IPS DF 6.9 (cell line): ENCODE measurements at regions not wholly inside any gene's neighbourhood (a gene's known extent, or its start where the extent isn't known, plus 50 kb on each side); places are given as distances from the start of the nearest gene placed in this dataset.

ENCODE experiments used
- DNase-seq: peaks from one replicate; pipeline ENCODE4 v3.0.0-alpha.2; 2013; ENCODE audit warnings: low read depth, low spot score
- H3K27ac ChIP-seq: one replicate; pipeline ENCODE4 v1.5.1; 2013; ENCODE audit warnings: low read length, control low read depth
- H3K27me3 ChIP-seq: 2 replicates; pipeline ENCODE4 v1.6.1; 2013; ENCODE audit warnings: mild to moderate bottlenecking, low read length; ENCODE audit not compliant: control insufficient read depth, insufficient read depth
- H3K36me3 ChIP-seq: 2 replicates; pipeline ENCODE4 v1.6.1; 2013; ENCODE audit warnings: low read length; ENCODE audit not compliant: control insufficient read depth, insufficient read depth
- H3K4me1 ChIP-seq: 2 replicates; pipeline ENCODE4 v1.6.1; 2013; ENCODE audit warnings: low read length; ENCODE audit not compliant: control insufficient read depth, insufficient read depth
- H3K4me3 ChIP-seq: 2 replicates; pipeline ENCODE4 v1.5.1; 2013; ENCODE audit warnings: mild to moderate bottlenecking, low read length
- H3K9me3 ChIP-seq: 2 replicates; pipeline ENCODE4 v1.6.1; 2013; ENCODE audit warnings: low read length, inconsistent platforms; ENCODE audit not compliant: control insufficient read depth, insufficient read depth
- WGBS: extraction: QIAGEN DNeasy Blood & Tissue Kit; methylation state at CpG from one replicate; pipeline ENCODE4 v1.1.7; 2013; ENCODE audit warnings: mixed read lengths, missing lambda C conversion rate; ENCODE audit not compliant: insufficient read length, insufficient coverage; 5-methylcytosine and 5-hydroxymethylcytosine counted together

DNA sequence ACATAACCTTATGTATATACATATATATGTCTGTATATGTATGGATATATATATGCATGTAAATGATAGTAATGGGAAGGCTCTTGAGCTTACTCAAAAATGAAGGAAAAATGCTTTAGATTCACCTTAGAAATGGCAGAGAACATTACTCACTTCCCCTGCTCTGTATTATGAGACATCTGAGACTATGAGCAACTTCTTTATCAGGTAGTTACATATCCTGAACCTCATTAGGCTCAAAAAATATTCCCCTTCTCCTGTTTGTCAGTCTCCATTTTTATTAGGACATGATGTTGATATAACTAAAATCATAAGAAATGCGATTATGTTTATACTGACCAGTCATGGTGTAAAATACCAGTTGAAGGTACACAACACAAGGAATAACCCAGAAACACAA is 800.1 kb upstream of the ZWINT start:
- no peaks in the 10 kb centered on the region for H3K9me3 ChIP-seq
- H3K36me3 ChIP-seq = no peaks in the 10 kb centered on the region
- H3K4me1 ChIP-seq = no peaks in the 10 kb centered on the region; the same call in 1 of the 2 replicates
- H3K27ac ChIP-seq = no peak overlapping the region
- no peaks in the 10 kb centered on the region for H3K27me3 ChIP-seq
- no peak for DNase-seq
- WGBS = no CpG with 5 or more reads among the region's 1 CpG
- no peak overlapping the region for H3K4me3 ChIP-seq

DNA sequence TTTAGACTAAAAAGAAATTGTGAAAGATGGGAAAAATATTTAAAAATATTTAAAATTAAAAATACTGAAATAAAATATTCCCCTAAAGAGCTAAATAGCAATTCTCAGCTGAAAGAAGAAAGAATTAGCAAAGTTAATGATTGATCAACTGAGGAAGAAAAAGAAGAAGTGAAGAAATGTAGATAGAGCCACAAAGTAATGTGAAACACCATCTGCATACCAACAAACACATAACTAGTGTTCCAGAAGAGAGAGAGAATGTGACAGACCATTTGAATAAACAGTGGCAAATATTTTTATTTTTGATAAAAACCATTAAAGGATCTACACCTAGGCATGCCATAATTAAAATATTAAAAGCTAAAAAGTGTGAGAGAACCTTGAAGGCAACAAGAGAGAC is 784.5 kb upstream of the ZWINT start:
- DNase-seq = no peak
- peaks cover 25% of the 10 kb centered on the region for H3K27me3 ChIP-seq
- no peak overlapping the region for H3K27ac ChIP-seq
- no peaks in the 10 kb centered on the region for H3K4me1 ChIP-seq
- no peaks in the 10 kb centered on the region for H3K36me3 ChIP-seq
- H3K4me3 ChIP-seq = no peak overlapping the region
- no peaks in the 10 kb centered on the region for H3K9me3 ChIP-seq

DNA sequence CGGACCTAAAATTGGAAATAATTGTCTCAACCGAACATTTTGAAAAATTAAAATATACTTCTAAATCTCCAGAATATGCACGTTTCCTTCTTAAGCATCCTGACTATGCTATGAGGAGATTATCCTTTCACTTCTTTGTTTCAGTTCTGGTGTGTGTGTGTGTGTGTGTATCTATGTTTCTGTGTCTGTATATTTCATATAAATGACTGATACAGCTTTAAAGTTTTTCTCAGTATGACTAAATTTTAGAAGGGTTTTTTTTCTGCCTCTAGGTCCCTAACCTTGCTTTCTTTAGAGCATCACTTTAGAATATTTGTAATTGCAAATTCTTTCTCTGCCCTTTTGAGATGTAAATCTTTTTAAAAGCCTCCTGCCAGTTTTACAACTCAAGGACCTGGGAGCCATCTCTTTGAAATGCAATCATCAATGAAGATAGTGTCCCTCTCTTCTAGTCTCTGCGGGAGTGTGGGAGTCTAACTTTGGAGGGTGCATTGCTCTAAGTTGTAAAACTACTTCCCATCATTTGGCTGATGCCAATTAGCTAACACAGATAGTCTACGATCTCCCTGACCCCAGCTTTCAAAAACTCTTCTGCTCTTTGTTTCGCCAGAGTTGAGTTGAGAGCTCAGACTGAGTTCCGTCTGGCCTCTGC is 782.0 kb upstream of the ZWINT start:
- no CpG with 5 or more reads among the region's 7 CpGs for WGBS
- H3K9me3 ChIP-seq = no peaks in the 10 kb centered on the region
- H3K36me3 ChIP-seq = no peaks in the 10 kb centered on the region
- no peak overlapping the region for H3K4me3 ChIP-seq
- peak; percentile 39 for DNase-seq
- H3K27ac ChIP-seq = no peak overlapping the region
- H3K4me1 ChIP-seq = no peaks in the 10 kb centered on the region
- peaks cover 32% of the 10 kb centered on the region for H3K27me3 ChIP-seq

DNA sequence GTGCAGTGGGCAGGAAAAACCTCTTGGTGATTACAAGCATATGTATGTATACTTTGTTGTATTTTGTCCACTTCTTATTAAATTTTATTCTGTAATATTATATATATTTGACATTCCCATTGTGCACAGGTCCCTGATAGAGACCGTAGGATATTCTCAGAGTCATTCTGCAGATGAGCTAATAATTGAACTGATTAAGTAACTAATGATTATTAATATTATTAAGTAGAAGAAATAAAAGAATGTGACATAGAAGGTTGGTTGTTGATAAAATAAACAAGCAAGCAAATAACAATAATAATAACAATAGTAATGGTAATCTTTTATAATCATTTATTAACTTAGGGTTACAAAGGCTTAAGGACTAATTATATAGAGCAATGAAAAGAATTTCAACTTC is 780.6 kb upstream of the ZWINT start:
- no peak for DNase-seq
- no CpG with 5 or more reads among the region's 1 CpG for WGBS
- Histone ChIP-seq H3K4me3 (no peak overlapping the region), H3K27me3 (peaks cover 27% of the 10 kb centered on the region), H3K9me3 (no peaks in the 10 kb centered on the region), H3K27ac (no peak overlapping the region), H3K4me1 (no peaks in the 10 kb centered on the region), H3K36me3 (no peaks in the 10 kb centered on the region)

DNA sequence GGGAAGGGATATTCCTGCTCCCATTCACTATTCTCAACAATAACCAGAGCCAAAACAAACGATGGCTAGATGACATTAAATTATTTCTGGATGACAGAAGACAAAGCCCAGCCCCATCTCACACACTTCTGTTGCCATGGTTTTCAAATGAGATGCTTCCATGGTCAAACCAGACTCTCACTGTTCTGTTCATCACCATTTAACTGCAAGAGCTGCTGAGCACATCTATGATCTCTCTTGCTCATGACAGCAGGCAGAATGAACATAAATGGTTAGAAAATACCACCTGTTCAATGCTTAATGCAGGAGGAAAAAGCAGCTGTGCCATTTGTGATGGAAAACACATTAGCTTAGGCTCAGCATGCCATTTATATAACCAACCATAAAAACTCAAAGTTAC is 758.6 kb upstream of the ZWINT start:
- H3K36me3 ChIP-seq = no peaks in the 10 kb centered on the region
- WGBS = no CpG with 5 or more reads among the region's 1 CpG
- H3K9me3 ChIP-seq = no peaks in the 10 kb centered on the region; the same call in 1 of the 2 replicates
- no peak overlapping the region for H3K4me3 ChIP-seq
- H3K27ac ChIP-seq = no peak overlapping the region
- no peak for DNase-seq
- H3K27me3 ChIP-seq = no peaks in the 10 kb centered on the region
- no peaks in the 10 kb centered on the region for H3K4me1 ChIP-seq

DNA sequence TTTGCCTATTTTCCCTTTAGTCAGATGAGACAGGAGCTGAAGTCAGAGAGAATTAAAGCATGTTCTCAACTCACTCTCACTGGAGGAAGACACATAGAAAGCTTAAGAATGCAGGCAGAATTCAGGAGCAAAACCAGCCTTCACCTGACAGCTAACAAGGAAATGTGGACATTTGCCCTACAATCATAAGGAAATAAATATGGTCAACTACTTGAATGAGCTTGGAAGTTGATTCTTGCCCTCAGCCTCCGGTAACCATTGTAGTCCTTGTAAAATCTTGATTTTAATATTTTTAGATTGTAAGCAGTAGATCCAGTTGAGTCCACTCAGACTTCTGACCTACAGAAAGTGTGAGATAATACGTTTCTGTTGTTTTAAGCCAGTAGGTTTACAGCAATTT is 752.5 kb upstream of the ZWINT start:
- H3K27me3 ChIP-seq = no peaks in the 10 kb centered on the region
- H3K4me1 ChIP-seq = no peaks in the 10 kb centered on the region
- no peaks in the 10 kb centered on the region for H3K9me3 ChIP-seq
- H3K27ac ChIP-seq = no peak overlapping the region
- WGBS = no CpG with 5 or more reads among the region's 2 CpGs
- DNase-seq = no peak
- H3K36me3 ChIP-seq = no peaks in the 10 kb centered on the region
- H3K4me3 ChIP-seq = no peak overlapping the region

GRCh38 chr10:57102236-57102635 is 741.2 kb upstream of the ZWINT start:
- H3K36me3 ChIP-seq = no peaks in the 10 kb centered on the region
- H3K4me3 ChIP-seq = no peak overlapping the region
- no peak overlapping the region for H3K27ac ChIP-seq
- DNase-seq = peak; percentile 35
- no peaks in the 10 kb centered on the region; the same call in 1 of the 2 replicates for H3K4me1 ChIP-seq
- H3K27me3 ChIP-seq = no peaks in the 10 kb centered on the region
- H3K9me3 ChIP-seq = no peaks in the 10 kb centered on the region
- no CpG with 5 or more reads among the region's 1 CpG for WGBS

DNA sequence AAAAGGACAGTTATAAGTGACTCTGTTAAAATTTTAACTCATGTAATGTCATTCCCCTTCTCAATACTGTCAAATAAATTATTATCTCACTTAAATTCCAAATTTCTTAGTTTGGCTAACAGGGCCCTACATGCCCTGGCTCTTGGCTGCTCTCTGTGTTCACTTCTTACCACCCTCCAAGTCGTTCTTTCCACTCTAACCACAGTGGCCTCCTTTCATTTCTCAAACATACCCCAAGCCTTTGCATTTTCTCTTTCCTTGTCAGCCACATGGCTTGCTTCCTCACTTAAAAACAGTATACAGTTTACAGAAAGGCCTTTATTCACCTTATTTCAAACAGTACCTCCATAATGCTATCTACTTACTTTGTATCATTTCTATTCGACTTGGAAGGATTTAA is 737.1 kb upstream of the ZWINT start:
- no CpG with 5 or more reads among the region's 2 CpGs for WGBS
- DNase-seq = no peak

GRCh38 chr10:57096044-57096443 is 735.0 kb upstream of the ZWINT start:
- no peaks in the 10 kb centered on the region for H3K36me3 ChIP-seq
- no peak overlapping the region for H3K4me3 ChIP-seq
- no peak for DNase-seq
- no peaks in the 10 kb centered on the region for H3K4me1 ChIP-seq
- WGBS = no CpG with 5 or more reads among the region's 3 CpGs
- no peaks in the 10 kb centered on the region for H3K27me3 ChIP-seq
- no peaks in the 10 kb centered on the region for H3K9me3 ChIP-seq
- no peak overlapping the region for H3K27ac ChIP-seq

More for the DNA sequence above, 737.1 kb upstream of the ZWINT start:
- Histone ChIP-seq H3K9me3 (no peaks in the 10 kb centered on the region), H3K4me1 (no peaks in the 10 kb centered on the region; the same call in 1 of the 2 replicates), H3K27ac (no peak overlapping the region), H3K4me3 (no peak overlapping the region), H3K27me3 (no peaks in the 10 kb centered on the region), H3K36me3 (no peaks in the 10 kb centered on the region)

GRCh38 chr10:57094965-57095364 is 733.9 kb upstream of the ZWINT start:
- no peak for DNase-seq
- Histone ChIP-seq H3K27ac (no peak overlapping the region), H3K4me1 (no peaks in the 10 kb centered on the region), H3K4me3 (no peak overlapping the region), H3K9me3 (no peaks in the 10 kb centered on the region), H3K36me3 (no peaks in the 10 kb centered on the region), H3K27me3 (no peaks in the 10 kb centered on the region)
- WGBS = no CpG with 5 or more reads among the region's 7 CpGs

DNA sequence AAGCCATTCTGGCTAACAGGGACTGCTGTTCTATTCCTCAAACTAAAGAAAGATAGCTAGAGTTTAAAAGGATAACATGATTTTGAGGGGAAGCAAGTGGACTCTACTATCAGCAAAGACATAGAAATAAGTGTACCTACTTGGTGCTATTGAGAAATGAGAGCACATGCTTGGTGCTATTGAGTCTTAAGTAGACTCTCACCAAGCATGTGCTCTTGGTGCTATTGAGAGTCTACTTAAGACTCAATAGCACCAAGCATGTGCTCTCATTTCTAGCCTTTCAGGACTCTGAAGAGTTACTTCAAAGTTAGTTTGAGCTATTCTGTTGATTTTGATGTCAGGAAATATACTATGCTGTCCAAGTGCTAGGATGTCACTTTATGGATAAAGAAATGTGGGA is 733.0 kb upstream of the ZWINT start:
- no peak overlapping the region for H3K27ac ChIP-seq
- no peaks in the 10 kb centered on the region for H3K27me3 ChIP-seq
- H3K4me1 ChIP-seq = no peaks in the 10 kb centered on the region
- no peak overlapping the region for H3K4me3 ChIP-seq
- no peaks in the 10 kb centered on the region for H3K9me3 ChIP-seq
- H3K36me3 ChIP-seq = no peaks in the 10 kb centered on the region
- no peak for DNase-seq
